ENCODE measurements at regions not wholly inside any gene's neighbourhood (a gene's known extent, or its start where the extent isn't known, plus 50 kb on each side); places are given as distances from the start of the nearest gene placed in this dataset.

- TF ChIP-seq CTCF (IDR thresholded peaks at IDR 0.05) (no peak), POLR2A (IDR thresholded peaks at IDR 0.05) (no peak)
These were observed 279.7 kb downstream of the ADRA2A start for GRCh38 chr10:111356571-111356970.

All from lower leg skin (tissue), 3 donors.